ENCODE measurements at regions not wholly inside any gene's neighbourhood (a gene's known extent, or its start where the extent isn't known, plus 50 kb on each side); places are given as distances from the start of the nearest gene placed in this dataset.

- H3K36me3 ChIP-seq = no peaks in the 10 kb centered on the region
- 93 to 94% methylated on average over 3 of the region's 3 CpGs for WGBS, 2 donors
- H3K27me3 ChIP-seq = no peaks in the 10 kb centered on the region
- no peak overlapping the region for H3K4me3 ChIP-seq
- H3K9me3 ChIP-seq = peaks cover 0 to 31% (median 3%) of the 10 kb centered on the region in 4 donors
- H3K27ac ChIP-seq = peak overlapping the region in 1 of 4 donors; percentile 50
- no peak for TF ChIP-seq EP300 (IDR thresholded peaks at IDR 0.05)
- no peak for TF ChIP-seq POLR2A (IDR thresholded peaks at IDR 0.05)
- TF ChIP-seq CTCF (IDR thresholded peaks at IDR 0.05) = no peak
- peaks cover 0 to 18% (median 1%) of the 10 kb centered on the region in 4 donors for H3K4me1 ChIP-seq
- DNase-seq (ENCODE audit: low spot score in 2 of 2) = no peak
Observed at GRCh38 chr2:239717319-239717675, 307.8 kb downstream of the NDUFA10 start.

GRCh38 chr2:239716536-239717318 lies 308.4 kb downstream of the NDUFA10 start:
- H3K27ac ChIP-seq = peak overlapping the region in 1 of 4 donors; percentile 50
- 34 to 37% methylated on average over 16 of the region's 16 CpGs for WGBS, 2 donors
- H3K4me3 ChIP-seq = no peak overlapping the region
- peak; percentile 59 to 61 for DNase-seq (ENCODE audit: low spot score in 2 of 2)
- peaks cover 0 to 37% (median 3%) of the 10 kb centered on the region in 4 donors for H3K9me3 ChIP-seq
- no peaks in the 10 kb centered on the region for H3K36me3 ChIP-seq
- TF ChIP-seq EP300 (IDR thresholded peaks at IDR 0.05) = peak in 1 of 2 donors; percentile 77
- no peak for TF ChIP-seq POLR2A (IDR thresholded peaks at IDR 0.05)
- no peak for TF ChIP-seq CTCF (IDR thresholded peaks at IDR 0.05)
- H3K27me3 ChIP-seq = no peaks in the 10 kb centered on the region
- peaks cover 0 to 18% (median 1%) of the 10 kb centered on the region in 4 donors for H3K4me1 ChIP-seq

- no peak for DNase-seq (ENCODE audit: low spot score in 2 of 2)
- no peak overlapping the region for H3K4me3 ChIP-seq
- no peak overlapping the region for H3K27ac ChIP-seq
- no peak for TF ChIP-seq EP300 (IDR thresholded peaks at IDR 0.05)
- no peak for TF ChIP-seq POLR2A (IDR thresholded peaks at IDR 0.05)
- TF ChIP-seq CTCF (IDR thresholded peaks at IDR 0.05) = no peak
- 91 to 92% methylated on average over 6 of the region's 6 CpGs for WGBS, 2 donors
- H3K4me1 ChIP-seq = peaks cover 0 to 18% (median 1%) of the 10 kb centered on the region in 4 donors
- peaks cover 0 to 44% (median 3%) of the 10 kb centered on the region in 4 donors for H3K9me3 ChIP-seq
- no peaks in the 10 kb centered on the region for H3K27me3 ChIP-seq
- H3K36me3 ChIP-seq = no peaks in the 10 kb centered on the region
Observed at GRCh38 chr2:239716009-239716408, 309.1 kb downstream of the NDUFA10 start.

- DNase-seq (ENCODE audit: low spot score in 2 of 2) = no peak
- TF ChIP-seq CTCF (IDR thresholded peaks at IDR 0.05) (no peak), EP300 (IDR thresholded peaks at IDR 0.05) (no peak), POLR2A (IDR thresholded peaks at IDR 0.05) (no peak)
Observed at GRCh38 chr2:239715606-239716005, 309.5 kb downstream of the NDUFA10 start.

GRCh38 chr2:239715202-239715601 lies 309.9 kb downstream of the NDUFA10 start:
- WGBS, 2 donors = 76 to 87% methylated on average over 6 to 7 of the region's 9 CpGs
- TF ChIP-seq CTCF (IDR thresholded peaks at IDR 0.05) (no peak), POLR2A (IDR thresholded peaks at IDR 0.05) (no peak), EP300 (IDR thresholded peaks at IDR 0.05) (no peak)
- Histone ChIP-seq H3K9me3 (peaks cover 0 to 52% (median 3%) of the 10 kb centered on the region in 4 donors), H3K27me3 (no peaks in the 10 kb centered on the region), H3K4me1 (peaks cover 0 to 18% (median 1%) of the 10 kb centered on the region in 4 donors), H3K4me3 (no peak overlapping the region), H3K27ac (no peak overlapping the region), H3K36me3 (no peaks in the 10 kb centered on the region)
- no peak for DNase-seq (ENCODE audit: low spot score in 2 of 2)

More at GRCh38 chr2:239715606-239716005, 309.5 kb downstream of the NDUFA10 start:
- H3K27ac ChIP-seq = no peak overlapping the region
- no peaks in the 10 kb centered on the region for H3K36me3 ChIP-seq
- H3K27me3 ChIP-seq = no peaks in the 10 kb centered on the region
- no peak overlapping the region for H3K4me3 ChIP-seq
- H3K4me1 ChIP-seq = peaks cover 0 to 18% (median 1%) of the 10 kb centered on the region in 4 donors
- WGBS, 2 donors = 95 to 98% methylated on average over 14 to 15 of the region's 15 CpGs
- H3K9me3 ChIP-seq = peaks cover 0 to 48% (median 3%) of the 10 kb centered on the region in 4 donors

All from tibial nerve (tissue), 4 donors.